ENCODE measurements at regions not wholly inside any gene's neighbourhood (a gene's known extent, or its start where the extent isn't known, plus 50 kb on each side); places are given as distances from the start of the nearest gene placed in this dataset.

DNA sequence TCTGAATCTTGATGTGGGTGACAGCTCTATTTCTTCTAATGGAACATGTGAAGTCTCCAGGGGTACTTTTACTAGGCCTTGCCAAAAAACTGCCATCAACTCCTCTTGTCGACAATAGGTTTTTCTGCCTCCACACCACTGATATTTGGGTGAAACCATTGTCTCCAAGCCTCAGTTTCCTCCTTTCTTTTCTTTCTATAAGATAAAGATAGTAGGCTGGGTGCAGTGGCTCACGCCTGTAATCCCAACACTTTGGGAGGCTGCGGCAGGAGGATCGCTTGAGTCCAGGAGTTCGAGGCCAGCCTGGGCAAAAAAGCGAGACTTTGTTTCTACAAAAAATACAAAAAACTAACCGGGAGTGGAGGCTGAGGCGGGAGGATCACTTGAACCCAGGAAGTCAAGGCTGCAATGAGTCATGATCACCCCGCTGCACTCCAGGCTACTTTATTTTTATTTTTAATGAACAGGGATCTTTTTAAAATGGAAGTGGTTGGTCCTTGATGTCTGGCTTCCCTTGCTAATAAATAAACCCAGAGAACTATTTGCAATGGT is 159.9 kb upstream of the TNFAIP3 start:
- TF ChIP-seq CTCF (IDR thresholded peaks at IDR 0.05; ENCODE audit: low read length) (no peak), EZH2 (optimal IDR thresholded peaks at IDR 0.05; ENCODE audit: low read depth, low read length) (no peak)
